HG02981 (cell line): ENCODE measurements at regions not wholly inside any gene's neighbourhood (a gene's known extent, or its start where the extent isn't known, plus 50 kb on each side); places are given as distances from the start of the nearest gene placed in this dataset.
"Not testable (repeated sequence)": the region's sequence is repeated elsewhere in the genome, so short reads cannot be mapped to it uniquely, and the experiment has no call there.

Source experiments
- ATAC-seq: cut with Tn5 transposase; IDR thresholded peaks from one replicate; pipeline ENCODE4 v1.9.1; 2021; ENCODE audit warnings: mild to moderate bottlenecking, moderate library complexity; ENCODE audit not compliant: unreplicated experiment

DNA sequence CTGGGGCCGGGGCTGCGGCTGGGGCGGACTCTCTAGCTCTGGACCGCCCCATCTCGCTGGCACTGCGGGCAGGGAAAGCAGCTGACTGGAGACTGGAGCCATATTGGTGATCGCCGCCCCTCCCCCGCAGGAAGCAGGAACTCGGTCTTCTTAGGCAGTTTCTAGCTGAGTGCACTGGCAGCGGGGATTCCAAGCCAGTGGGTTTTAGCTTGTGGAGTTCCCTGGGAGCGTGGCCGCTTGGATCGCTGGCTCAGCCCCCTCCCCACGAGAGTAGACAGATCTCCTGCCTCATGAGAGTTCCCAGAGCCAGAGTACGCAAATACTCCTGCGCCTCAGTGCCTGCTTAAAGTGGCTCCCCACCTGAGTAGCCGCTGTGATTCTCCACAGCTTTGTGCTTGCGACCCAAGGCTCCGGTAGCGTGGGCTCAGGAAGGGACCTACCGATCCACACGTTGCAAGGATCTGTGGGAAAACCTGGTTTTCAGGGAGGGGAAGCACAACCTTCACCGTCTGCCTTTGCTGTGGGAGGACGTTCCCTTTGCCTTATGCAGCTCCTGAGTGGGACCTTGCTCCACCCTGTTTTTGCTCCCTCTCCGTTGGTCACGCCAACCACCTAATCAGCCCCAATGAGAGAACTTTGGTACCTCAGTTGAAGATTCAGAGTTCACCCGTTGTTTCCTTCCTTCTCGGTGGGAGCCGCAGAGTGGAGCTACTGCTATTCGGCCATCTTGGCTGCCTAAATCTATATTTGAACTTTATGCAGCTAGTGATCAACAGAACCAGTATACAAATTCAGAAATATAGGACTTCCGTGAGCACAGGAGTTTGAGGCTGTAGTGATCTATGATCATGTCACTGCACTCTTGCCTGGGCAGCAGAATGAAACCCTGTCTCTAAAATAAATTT lies 803.9 kb upstream of the PCDH10 start:
- ATAC-seq: no peak

DNA sequence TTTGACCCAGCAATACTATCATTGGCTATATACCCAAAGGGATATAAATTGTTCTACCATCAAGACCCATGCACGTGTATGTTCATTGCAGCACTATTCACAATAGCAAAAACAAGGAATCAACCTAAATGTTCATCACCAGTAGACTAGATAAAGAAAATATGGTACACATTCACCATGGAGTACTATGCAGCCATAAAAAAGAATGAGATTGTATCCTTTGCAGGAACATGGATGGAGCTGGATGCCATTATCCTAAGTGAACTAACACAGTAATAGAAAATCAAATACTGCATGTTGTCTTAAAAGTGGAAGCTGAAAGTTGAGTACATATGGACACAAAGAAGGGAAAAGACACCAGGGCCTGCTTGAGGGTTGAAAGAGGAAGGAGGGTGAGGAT lies 803.1 kb upstream of the PCDH10 start:
- ATAC-seq: no peak

DNA sequence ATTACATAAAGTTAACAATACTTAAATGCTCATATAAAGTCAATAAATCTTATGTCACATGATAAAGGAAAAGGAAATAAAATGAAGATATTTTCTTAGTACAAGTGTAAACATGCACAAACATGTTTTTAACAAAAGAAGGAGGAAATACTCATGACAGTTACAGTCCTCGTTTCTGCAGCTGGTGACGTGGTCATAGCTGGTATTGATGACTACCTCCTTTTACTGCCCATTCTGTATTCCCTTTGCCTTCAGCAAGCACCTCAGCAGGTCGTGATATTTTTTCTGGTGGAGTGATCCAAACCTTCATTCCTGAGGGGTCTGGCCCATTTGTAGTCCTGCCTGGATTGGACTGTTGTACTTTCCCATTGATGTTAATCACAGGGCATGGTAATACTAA lies 797.5 kb upstream of the PCDH10 start:
- ATAC-seq: not testable (repeated sequence)

DNA sequence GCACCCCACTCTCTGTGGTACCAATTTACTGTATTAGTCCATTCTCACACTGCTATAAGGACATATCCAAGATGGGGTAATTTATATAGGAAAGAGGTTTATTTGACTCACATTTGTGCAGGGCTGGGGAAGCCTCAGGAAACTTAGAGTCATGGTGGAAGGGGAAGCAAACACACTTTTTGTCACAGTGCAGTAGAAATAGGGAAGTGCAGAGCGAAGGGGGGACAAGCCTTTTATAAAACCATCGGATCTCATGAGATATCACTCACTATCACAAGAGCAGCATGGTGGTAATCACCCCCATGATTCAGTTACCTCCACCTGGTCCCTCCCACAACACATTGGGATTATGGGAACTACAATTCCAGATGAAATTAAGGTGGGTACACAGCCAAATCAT lies 766.9 kb upstream of the PCDH10 start:
- no peak for ATAC-seq

DNA sequence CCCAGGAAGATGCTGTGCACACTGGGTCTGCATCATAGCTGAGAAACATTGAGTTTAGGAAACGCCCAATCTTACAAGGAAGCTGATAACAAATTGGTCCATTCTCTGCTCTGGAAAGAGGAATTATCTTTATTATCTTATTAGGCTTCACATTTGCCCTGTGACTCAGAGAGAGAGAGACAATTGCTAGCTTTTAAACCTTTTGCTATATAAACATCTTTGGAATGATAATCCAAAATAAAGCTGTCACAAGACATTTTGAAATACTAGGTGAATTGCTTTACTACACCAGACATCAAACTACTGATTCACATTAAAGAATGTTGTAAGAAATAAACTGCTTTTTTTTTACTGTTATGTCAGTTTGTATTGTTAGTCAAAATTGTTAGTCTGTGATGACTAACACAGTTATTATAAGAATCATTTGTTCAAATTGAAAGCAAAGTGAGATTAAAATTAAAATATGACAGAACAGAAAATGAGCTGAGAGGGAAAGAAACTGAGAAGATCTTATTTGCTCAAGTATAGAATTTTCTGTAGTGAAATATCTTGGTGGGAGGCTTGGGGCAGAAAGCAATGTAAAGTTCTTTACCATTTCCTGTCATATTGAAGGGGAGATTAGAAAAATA lies 765.4 kb upstream of the PCDH10 start:
- ATAC-seq: no peak

DNA sequence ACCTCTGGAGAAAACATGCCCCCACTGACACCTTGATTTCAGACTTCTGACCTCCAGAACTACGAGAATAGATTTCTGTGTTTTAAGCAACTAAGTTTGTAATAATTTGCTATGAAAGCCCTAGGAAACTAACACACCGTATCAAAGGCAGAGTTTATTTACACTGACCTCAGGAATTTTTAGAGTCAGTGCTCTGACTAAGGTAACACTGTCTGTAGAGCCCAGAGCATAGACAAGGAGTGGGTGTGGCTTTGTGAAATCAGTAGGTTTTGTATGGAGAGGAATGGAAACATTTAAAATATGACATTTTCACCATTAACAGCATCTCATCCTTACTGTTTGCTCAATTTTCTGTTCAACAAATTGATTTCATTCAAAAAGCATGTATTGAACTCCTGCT lies 764.4 kb upstream of the PCDH10 start:
- ATAC-seq: no peak

DNA sequence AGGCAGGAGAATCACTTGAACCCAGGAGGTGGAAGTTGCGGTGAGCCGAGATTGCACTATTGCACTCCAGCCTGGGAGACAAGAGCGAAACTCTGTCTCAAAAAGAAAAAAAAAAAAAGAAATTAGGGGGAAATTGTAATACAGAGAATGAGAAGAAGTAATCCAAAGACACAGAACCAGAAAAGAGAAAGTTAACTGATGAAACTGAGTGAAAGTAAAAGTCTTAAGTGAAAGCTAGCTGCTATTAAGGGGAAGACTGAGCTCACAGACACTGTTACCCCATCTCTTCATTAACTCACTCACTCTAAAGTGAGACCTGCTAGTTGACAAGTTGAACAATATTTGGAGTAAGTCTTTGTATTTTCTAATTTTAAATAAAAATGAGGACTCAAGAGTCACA lies 763.0 kb upstream of the PCDH10 start:
- ATAC-seq: no peak

DNA sequence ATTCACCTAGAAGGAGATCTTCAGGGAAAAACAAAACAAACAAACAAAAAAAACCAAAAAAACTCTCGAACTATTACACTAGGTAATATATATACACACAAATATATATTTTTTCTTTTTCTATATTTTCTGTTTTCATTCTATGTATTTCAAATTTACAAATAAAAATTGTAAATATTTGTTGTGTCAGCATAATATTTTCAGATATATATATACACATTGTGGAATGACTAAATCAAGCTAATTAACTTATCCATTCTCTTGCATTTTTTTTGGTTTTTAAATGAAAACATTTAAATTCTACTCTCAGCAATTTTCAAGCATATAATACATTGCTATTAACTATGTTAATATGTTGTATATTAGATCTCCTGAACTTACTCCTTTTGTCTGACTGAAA lies 762.0 kb upstream of the PCDH10 start:
- no peak for ATAC-seq

DNA sequence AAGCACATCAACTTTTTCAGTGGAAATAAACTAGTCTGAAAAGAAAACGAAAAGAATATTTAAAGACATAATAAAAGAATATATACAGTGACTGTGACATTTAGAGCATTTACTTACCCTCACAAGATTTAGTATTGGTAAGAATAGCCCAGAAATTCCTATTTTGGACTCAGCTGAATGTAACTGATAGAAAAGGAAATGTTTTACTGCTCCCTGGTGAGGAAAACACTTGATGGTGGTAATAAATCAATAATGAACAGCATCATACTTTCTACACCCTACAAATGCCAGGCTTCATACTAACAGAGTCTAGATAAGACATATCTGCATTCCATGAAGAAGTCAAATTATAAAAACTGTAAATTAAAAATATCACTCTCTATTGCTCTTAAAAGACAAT lies 753.5 kb upstream of the PCDH10 start:
- ATAC-seq: no peak

DNA sequence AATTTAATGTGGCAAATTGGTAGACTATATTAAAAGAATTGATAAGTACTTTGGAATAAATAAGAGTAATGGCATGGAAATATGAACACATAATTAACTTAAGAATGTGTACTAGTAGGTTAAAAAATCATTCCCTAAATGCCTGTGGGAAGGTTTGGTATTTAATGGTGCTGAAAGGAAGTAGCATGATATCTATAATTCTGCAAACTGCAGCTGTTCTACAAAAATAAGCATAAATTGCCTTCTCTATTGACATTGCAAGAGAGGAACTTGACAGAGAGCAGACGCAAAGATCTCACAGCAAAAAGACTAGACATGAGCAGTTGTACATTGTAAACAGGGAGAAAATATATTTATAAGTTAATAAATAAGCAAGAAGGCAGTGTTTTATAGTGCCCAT lies 752.5 kb upstream of the PCDH10 start:
- ATAC-seq: no peak

DNA sequence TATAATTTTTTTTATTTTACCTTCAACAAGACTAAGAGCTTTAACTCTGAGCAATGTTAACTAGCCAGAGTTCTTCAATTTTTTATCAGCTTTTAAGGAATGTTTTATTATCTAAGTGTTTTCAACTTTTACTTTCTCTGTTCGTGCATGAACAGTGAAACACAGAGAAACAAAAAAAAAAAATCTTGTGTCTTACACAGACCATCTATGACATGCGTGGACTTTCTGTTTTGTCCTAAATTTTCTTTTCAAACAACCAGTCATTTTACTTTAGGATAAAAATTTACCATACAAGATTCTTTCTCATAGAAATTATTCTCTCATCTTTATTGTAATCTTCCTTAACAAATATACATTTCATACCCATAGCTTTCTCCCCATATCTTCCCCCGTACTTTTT lies 731.9 kb upstream of the PCDH10 start:
- ATAC-seq: no peak

DNA sequence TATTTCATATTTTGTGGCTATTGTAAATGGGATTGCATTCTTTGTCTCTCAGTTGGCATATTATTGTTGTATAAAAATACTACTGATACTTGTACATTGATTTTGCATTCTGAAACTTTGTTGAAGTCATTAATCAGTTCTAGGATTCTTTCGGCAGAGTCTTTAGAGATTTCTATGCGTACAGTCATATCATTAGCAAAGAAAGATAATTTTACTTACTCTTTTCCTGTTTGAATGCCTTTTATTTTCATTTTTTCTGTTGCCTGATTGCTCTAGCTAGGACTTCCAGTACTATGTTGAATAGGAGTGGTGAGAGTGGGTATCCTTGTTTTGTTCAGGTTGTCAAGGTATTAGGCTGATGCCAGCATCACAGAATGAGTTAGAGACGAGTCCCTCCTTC lies 722.0 kb upstream of the PCDH10 start:
- no peak for ATAC-seq

DNA sequence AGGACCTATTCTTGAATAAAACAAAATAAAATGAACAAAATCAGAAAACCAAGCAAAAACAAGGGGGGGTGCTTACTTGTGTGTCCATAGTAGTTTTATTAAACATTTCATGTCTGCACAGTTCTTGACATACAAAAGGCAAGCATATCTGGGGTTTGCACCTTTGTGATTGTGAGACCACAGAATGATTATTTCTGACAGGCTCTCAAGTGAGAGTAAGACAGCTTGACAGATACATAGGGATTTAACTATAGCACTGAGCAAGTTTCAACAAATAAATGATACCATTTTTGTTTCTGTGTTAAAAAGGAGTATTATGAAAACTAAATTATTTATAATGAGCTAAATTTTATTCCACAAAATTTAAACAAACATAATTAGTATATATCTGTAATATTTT lies 712.0 kb upstream of the PCDH10 start:
- ATAC-seq: no peak

DNA sequence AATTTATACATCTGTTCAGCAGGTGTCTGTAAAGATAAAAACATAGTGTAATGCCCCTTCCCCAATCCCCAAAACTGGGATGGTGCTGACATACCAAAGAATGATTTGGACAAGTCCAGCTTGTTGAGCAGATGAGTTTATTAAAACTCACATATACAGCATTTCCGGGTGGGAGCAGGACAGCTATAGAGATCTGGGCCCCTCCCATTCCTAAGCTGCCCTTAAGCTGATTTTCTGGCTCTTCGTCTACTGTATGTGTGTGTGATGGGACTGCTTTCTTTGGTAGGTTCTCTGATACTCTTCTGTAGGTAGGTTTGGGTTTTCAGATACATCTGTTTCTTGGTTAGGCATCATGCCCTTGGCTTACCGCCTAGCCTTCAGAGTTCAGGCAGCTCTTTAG lies 703.7 kb upstream of the PCDH10 start:
- ATAC-seq: no peak

DNA sequence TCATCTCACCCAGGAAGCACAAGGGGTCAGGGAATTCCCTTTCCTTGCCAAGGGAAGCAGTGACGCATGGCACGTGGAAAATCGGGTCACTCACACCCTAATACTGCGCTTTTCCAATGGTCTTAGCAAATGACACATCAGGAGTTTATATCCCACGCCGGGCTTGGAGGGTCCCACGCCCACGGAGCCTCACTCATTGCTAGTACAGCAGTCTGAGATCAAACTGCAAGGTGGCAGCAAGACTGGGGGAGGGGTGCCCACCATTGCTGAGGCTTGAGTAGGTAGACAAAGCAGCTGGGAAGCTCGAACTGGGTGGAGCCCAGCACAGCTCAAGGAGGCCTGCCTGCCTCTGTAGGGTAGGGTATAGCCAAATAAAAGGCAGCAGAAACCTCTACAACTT lies 691.1 kb upstream of the PCDH10 start:
- not testable (repeated sequence) for ATAC-seq

DNA sequence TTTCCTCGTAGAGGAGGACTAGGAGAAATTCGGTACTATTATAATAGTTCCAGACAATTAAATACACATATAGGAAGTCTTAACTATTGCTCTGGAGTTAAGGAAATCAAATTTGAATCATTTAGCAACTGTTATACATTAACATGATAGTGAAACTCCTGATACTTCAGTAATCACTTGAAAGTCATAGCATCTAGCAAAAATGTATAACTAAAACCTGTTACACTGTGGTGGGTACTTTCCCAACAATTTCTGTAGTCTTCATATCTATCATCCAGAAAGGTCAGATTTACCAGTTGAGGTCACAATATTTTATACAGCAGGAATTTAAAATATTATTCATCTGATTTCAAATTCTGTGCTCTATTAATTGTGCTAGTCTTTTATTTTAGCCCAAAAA lies 669.6 kb upstream of the PCDH10 start:
- ATAC-seq: peak; percentile 90

DNA sequence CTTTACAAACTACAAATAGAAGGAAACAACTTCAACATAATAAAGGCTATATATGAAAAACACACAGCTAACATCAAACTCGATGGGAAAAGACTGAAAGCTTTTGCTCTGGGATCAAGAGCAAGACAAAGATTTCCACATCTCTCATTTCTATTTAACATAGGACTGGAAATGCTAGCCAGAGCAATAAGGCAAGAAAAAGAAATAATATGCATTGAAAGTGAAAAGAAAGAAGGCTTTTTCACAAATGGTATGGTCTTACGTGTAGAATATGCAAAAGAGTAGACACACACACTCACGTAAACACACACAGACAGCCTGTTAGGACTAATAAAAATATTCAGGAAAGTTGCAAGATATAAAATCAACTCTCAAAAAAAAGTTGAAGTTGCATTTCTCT lies 660.5 kb upstream of the PCDH10 start:
- ATAC-seq: no peak

DNA sequence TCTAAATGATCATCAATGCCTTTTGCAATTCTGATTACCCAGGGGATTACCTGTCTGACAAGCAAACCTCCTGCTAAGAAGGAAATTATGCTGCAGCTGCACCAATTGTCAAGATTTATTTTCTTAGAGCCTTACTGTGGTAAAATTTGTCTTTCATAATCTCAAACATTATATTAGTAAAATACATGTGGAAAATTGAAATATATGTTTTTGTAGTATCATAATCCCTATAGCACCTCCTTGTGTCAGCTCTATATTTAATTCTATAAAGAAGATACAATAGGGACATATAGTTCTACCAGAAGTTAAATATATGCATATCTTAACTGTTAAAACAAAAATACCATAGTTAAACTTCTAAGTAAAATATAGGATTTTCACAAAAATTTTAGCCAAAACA lies 655.6 kb upstream of the PCDH10 start:
- ATAC-seq: no peak

DNA sequence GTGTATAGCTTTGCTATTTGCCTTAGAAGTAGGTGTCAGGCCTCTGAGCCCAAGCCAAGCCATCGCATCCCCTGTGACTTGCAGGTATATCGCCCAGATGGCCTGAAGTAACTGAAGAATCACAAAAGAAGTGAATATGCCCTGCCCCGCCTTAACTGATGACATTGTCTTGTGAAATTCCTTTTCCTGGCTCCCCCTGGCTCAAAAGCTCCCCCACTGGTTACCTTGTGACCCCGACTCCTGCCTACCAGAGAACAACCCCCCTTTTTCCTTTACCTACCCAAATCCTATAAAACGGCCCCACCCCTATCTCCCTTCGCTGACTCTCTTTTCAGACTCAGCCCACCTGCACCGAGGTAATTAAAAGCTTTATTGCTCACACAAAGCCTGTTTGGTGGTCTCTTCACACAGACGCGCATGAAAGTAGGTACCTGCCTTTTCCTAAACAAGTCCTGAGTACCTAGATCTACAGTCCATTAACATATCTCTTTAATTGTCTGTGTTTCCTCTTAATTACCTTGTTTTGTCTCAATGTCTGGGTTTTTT lies 653.8 kb upstream of the PCDH10 start:
- ATAC-seq: not testable (repeated sequence)

DNA sequence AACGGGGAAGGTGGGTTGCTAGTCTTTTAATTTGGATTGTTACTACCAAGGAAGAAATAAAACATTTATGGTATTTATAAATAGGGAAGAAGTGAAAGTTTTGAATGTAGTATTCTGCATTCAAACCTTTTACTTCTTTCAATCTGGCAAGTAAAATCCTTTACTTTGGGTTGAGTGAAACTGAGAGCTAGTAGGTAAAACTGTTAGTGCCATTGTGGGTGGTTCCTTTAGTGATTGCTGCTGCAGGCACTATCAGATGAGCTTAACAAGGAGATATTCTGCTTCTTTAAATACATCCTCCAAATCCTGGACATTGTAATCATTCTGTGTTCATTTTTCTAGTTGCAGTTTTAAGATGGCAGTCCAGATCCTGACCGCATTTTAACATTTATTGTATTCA lies 650.9 kb upstream of the PCDH10 start:
- ATAC-seq: no peak

DNA sequence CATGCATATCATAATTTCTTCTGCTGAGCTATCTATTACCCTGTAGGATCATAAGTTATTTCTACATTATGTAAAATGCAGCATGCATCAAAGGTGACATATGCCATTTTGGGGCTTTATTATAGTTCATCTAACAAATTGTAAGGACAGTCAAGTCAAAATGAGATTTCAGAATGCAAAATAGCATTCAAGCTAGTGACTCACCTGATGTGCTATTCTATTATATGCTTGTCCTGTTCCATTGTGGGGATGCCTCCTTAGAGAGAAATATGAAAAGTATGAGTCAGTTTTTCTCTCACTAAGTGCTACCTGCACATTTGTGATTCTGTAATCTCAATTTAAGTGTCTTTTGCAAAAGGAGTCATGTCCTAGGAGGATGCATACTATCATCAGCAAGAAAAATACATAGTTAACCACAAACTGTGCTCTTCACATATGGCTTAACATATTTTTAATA lies 647.0 kb upstream of the PCDH10 start:
- peak; percentile 62 for ATAC-seq

DNA sequence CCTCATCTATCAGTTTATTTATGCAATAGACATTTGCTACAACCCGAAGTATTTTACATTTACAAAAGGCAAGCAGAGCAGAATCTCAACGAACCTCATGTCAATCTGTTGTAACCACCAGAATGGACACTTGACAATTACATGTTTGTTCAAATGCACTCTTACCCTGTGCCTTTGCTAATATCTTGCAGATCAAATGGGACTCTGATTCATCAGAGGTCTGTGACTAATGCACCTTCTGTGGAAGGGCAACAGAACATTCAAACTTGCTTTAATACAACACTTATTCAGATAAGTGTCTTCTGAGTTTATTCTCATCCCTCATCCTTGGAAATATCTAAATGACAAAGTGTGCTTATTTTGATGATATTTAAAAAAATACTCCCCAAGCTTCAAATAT lies 644.7 kb upstream of the PCDH10 start:
- ATAC-seq: no peak
